ENCODE measurements at regions not wholly inside any gene's neighbourhood (a gene's known extent, or its start where the extent isn't known, plus 50 kb on each side); places are given as distances from the start of the nearest gene placed in this dataset.

DNA sequence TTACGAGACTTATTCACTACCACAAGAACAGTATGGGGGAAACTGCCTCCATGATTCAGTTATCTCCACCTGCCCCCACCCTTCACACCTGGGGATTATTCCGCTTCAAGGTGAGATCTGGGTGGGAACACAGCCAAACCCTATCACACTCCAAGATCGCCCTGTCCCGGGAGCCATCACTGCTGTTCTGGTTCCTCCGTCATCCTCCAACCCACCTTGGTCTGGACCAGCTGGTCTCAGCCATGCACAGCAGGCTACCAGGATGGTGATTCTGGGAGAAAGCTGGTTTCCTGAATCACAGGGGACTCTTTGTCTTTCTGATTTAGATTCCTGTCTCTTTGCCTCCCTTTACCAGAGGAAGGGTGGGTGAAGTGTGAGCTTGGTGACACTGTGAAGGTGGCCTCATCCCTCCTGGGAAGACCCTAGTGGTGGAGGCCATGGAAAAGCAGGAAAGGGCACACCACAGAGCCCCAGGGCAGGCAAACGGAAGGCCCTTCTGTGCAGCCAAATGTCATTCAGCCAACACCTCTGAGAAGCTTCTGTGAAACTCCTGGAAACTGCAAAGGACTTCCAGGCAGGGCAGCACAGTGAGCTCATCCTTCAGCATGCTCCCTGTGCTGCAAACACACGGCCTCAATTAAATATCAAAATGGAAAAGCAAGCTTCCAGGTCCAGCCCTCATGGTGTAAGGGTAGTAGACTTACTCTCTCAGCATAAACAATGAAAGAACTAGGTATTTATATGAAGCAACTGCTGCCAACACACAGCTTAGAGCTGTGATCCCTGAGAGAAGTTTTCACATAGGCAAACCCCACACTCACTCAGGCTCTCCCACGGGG lies 169.8 kb downstream of the ANKRD60 start:
- DNase-seq = peak; percentile 9

DNA sequence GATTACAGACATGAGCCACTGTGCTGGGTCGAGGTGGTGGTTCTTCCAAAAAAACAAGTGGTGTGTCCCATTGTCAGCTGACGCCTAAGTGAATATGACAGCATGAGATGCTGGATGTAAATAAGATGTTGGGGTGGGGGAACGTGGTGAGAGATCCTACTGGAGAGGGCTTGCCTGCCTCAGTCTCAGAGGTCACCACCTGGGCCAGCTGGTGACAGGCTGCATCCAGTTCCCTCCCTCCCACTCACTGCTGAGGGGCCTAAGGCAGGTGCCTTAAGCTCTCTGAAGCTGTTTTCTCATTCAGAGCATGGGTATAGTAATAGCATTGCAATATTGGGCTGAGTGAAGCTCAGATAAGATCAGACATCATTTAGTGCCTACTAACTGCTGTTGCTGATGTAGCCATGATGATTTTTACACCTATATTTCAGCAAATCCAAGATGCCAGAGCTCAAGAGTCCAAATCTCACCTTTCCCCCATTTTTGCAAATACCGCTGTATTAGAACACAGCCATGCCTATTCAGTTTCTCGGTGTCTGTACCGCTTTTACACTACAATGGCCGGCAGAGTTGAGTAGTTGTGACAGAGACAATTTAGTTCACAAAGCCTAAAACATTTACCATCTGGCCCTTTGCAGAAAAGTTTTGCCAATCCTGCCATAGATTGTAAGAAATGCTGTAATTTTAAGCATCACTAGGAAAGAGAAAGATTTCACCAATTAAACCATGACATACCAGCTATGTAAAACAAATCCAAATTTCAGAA lies 171.3 kb downstream of the ANKRD60 start:
- peak; percentile 8 for DNase-seq

DNA sequence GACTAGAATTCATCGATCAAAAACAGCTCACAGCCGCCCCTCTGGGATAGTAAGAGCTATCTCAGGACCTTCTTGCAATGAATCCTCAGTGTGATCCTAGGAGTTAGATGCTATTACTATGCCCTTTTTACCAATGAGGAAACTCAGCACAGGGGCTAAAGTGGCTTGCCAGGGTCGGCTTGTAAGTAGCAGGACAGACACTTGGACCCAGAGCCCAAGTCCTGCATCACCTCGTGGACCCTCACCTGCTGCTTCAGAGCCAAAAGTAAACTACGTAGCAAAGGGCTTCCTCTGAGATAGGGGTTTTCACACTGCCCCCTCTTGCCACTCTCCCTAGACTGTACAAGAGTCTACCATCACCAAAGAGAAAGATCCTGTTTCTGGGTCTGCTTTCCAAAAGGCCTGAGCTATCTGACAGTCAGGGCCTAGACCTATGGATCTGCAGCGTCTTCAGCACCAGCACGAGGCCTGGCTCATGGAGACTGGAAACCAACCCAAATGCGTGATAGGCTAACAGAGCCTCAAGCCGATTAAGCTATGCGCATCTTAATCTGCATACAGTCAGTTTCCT lies 172.3 kb downstream of the ANKRD60 start:
- DNase-seq = peak; percentile 1

DNA sequence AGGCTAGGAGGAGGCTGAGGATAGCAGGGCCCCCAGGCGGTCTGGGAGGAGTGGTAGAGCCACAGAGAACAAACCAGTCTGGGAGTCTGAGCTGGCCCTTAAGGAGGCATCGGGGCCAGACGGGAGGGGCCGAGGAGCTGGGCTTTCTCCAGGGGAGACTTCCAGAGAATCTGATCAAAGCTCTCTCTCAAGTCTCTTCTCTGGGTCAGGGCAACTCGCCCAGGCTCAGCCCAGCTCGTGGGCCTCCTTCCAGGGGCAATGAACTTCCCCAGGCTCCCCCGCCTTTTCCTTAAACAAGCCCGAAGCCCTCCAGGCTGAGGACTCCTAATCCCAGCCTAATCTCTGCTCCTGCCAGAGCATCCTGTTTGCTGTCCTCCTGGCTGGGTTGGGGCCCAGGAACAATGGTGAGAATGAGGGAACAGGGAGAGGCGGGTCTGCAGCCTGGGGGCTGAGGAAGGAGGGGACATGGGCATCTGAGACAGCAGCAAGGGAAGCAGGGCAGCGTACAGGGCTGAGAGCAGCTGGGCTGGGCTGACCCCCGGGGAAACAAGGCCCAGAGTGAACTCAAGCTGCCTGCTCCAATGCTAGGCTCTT lies 173.6 kb downstream of the ANKRD60 start:
- peak; percentile 6 for DNase-seq

DNA sequence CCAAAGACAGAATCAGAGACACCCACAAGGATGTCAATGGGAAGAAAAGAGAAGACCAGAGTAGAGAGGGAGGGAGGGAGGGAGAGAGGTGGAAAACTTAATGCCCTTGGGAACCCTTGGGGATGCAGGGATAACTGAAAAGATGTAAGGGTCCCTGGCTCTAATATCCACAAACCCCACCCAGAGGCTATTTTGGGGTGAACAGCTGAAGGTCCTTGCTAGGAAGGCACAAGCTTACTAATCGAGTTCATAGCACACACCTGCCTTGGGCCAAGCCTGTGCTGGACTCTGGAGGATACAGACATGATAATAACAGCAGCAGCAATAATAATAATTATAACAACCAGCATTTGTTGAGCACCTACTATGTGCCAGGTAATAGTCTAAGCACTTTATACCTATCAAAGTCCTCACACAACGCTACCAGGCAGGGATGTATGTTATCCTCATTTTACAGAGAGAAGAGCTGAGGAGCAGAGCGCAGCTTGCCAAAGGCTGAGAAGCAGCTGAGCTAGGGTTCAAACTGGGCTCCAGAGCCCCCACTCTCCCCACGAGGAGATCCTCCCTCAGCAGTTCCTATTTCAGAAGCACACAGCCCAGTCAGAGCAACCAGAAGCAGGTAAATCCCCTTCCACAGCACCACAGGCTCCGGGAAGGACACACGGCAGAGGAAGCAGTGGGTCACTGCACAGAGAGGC lies 174.2 kb downstream of the ANKRD60 start:
- no peak for DNase-seq

DNA sequence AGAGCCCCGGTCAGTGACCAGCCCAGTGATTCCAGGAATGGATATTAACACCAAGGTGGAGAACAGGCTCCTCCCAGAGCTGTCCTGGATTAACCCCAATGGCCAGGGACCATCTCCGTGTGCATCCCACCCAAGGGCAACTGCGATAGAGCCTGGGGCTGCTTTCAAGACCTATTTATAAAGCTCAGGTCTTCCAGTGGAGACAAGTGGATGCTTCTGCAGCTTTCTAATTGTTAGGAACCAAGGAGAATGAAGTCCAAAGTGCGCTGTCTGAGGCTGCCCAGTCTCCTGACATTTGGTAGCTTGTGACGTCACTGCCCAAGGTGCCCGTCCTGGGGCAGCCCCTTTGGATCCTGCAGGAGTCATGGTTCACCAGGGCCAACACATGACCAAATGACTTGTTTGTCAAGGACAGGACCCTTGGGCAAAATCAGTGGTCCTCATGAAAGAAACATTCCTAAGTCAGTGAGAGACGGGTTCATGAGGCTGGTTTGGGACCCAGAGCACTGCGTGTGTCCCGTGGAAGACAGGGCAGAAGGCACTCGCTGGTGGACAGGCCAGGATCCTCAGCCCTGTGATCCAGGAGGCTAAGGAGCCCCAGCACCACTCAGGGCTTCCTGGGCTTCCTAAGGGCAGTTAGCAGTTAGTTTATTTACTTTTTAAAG lies 174.9 kb downstream of the ANKRD60 start:
- peak; percentile 11 for DNase-seq

DNA sequence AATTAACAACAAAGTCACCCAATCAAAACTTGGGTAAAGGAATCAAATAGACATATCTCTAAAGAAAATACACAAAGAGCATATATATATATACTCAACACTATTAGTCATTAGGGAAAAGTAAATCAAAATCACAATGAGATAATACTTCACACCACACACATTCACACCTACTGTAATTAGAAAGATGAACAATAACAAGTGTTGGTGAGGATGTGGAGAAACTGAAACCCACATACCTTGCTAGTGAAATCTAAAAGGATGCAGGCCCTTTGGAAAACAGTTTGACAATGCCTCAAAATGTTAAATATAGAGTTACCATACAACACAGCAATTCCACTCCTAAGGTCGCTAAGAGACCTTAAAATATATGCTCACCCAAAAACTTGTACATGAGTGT lies 177.1 kb downstream of the ANKRD60 start:
- DNase-seq = no peak

DNA sequence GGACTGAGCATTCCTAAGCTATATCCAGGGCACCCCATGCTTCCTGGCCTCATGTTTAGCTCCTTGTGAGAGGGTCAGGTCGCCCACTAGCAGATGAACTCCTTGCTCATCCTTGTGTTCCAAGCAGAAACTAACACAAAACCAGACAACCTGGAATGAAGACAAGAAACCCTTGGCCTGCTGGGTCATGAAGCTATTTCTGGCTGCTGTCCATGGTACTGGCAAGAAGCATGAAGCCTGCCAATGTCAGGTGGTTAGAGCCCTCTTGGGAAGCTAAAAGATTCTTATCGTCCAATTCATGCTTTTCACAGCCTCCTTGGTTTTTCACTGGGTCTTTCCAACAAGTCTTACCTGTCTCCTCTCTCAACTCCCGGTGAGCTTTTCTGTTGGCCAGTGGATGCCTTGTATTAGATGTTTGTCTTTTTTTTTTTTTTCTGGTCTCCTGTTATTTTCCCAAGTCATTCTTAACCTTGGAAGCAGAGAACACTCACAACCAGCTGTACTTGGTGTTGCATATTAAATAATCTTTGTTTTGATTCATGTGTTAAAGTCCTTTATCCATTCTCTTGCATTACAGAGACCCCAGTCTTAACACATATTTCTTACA lies 180.3 kb downstream of the ANKRD60 start:
- DNase-seq = peak; percentile 10

DNA sequence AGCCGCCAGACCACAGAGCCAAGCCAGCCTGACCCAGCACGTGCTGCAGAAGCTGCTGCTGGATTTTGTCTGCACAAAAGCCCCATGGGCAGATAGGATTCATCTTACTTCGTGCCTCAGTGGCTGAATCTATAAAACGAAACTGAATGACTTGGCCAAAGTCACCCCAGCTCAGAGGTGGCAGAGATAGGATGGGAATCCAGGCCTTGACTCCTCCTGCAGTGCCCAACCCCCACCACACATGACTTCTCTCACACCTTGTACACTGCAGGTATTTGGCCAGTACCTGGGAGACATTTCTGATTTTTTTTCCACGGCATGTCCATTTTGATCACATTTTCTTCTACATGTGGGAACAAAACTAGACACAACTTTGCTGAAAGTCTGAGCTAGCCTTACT lies 182.1 kb downstream of the ANKRD60 start:
- DNase-seq = peak; percentile 6

DNA sequence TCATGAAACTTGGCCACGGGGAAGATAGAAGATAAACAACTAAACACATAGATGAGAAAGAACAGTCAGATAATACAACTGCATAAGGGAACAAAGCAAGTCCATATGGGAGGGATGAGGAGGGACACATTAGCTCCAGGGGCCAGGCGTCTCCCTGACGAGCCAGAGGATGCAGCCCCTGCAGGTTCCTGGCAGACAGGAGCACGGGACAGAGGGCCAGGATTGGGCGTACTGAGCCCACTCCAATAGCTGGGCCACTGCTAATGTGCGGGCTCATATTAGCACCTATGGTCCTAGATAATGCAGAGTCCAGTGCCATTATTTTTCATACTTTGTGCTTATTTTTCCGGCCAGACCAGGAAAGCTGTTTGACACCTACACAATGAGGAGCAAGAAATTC lies 182.9 kb downstream of the ANKRD60 start:
- DNase-seq = no peak

DNA sequence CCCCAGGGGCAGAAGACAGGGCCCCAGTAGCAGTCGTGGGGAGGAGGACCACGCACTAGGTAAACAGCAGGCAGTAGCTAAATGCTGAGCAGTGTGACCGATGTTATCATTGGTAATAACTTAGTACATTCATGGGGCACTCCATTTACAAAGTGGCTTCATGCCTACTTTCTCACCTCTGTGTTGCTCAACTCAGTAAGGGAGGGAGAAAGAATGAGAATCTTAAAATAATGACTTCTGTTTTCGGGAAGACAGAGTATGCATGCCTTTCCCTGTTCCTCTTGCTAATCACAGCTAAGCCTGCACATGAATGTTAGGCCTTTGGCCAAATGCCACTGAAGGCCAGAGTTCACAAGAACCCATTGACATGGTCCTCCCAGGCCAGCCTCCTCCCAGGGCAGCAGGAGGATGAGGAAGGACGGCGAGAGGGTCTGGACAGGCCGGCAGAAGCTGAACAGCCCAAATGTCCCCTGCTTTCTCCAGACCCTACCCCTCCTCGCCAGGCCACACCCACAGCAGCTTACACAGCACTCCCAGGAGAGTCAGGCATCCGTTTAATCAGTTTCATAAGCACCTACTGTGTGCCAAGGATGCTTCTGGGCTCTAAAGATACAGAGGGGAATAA lies 183.4 kb downstream of the ANKRD60 start:
- DNase-seq = no peak

DNA sequence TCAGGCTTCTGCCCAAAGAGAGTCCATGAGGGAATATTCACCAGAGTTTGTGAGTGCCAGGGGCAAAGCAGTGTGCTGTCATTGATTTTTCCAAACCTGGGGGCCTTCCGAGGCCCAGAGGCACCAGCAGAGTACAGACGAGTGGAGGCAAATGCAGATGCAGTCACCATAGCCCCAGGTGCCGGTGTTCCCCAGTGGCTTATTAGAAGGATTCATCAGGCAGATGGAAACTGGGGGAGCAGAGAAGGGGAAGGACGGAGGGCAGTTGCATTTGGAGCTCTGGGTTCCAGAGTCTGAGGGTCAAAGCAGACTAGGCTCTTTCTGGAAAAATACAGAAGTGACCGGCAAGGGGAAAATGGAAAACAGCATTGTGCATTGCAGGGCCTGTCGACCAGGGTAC lies 184.2 kb downstream of the ANKRD60 start:
- DNase-seq = no peak

DNA sequence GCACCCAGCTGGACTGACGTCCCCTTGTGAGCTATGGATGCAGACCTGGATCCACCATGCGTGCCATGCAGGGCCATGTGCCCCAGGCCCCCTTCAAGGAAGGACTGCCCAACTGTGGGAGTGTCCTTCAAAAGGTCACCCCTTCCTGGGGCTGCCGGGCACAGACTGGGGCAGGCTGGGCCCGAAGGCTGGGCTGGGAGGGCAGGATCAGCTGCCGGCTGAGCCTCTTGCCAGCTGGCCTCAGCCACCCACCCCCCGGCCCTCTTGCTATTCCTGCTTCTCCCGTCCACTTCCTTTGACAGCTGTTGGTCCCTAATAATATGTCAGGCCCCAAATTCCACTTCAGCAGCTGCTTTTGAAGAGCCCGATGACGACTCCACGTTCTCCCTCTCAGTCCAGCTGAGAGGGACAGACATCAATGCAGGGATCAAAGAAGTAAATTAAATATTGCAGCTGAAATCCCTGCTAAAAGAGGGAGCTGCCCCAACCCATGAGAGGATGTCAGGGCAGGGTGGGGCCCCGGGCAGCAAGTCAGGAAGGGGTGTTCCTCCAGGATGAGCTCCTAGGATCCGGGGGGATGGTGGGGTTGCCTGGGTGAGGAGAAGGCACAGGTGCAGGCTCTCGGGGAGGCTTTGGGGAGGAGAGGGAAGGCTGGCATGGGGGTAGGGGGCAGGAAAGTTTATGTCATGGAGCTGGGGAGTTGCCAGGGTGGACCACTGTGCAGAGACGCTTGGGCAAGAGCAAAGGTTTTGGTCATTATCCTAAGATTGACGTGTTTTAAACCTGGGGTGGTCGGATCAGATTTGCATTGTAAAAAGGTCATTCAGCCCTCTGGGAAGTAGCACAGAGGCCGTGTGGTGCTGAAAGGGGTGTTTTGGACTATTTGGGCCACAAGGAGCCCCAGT lies 185.0 kb downstream of the ANKRD60 start:
- DNase-seq = no peak

DNA sequence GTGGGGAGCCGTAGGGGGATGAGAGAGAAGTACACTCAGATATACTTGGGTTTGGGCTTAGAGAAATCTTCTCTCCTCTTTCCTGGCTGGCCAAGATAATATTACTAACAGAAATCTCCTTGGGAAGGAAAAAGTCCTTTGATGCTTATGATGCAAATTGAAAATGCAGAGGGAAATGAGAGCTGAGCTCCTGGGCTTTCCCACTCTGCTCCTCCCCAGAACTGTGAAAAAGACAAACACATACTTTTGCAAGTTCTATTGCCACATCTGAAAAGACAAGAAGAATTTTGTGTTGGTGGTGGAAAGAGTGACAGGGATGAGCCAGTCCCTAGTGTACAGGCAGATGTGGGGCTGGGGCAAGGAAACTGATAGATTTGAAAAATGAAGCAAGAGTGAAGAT lies 185.9 kb downstream of the ANKRD60 start:
- DNase-seq = no peak

DNA sequence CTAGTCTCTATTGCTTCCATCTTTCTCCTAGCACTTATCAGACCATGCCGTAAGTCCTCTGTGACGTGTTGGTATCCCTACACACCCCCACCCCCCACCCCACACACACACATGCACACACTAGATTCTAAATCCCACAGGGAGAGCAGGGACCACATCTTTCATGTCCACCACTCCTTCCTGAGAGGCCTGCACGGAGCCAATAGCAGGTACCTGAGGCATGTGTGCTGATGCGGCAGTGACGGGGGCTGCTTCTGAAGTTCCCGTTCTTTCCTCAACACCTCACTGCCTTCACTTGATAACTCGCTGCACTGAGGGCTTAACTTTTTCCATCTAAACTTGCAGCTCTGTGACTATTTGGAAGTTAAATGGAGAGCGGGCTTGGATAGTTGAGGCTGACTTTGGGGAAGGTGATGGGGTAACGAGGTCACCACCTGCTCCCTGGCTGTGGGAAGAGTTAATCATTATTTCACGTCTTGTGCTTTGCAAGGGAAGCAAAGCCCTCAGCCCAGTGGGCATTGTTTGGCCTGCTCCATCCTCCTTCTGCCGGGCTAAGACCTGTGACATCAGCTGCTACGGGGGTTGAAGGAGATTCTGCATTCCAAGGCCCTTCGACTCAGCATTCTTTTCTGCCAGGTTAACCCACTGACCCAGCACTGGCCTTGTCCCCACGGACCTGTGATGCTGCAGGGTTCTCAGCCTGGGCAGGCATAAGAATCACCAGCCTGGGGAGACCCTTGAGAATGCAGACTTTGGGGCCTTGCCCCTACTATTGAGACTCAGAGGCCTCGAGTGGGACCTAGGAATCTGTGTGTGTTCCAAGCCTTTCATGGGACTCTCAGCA lies 187.8 kb downstream of the ANKRD60 start:
- no peak for DNase-seq

DNA sequence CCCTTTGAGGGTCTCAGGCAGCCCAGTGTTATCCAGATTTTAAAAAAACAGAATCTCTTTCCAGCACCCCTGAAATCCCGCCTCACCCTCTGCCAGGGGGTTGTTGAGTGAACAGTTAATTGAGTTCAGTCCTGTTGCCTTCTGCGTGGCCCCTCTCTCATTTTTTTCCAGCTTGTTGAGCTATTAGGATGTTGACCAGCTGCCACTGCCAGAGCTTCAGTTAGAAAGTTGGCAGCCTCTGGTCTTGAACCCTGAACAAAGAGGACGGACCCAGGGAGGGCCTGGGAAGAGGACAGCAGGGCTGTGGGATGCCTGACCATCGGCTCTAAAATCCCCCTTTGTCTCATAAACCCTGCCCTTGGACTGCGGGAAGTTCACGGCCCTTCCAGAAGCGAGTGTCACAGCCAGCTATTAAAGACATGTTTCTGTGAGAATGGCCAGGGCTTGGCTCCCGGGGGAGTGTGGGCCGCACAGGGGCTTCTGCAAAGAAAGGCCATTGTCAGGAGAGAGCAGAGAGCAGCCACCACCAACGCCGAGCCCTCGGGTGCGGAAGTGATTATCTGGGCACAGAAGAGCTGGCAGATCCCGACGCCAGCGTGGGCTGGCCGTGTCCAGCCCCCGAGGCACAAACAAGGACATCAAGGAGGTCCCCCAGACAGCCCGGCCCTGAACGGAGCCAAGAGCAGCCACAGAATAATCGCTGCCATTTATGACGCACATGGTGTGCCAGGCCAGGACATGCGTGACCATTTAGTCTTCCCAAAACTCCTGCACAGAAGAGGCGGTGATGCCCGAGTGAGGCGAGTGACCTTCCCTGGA lies 189.0 kb downstream of the ANKRD60 start:
- DNase-seq = no peak

DNA sequence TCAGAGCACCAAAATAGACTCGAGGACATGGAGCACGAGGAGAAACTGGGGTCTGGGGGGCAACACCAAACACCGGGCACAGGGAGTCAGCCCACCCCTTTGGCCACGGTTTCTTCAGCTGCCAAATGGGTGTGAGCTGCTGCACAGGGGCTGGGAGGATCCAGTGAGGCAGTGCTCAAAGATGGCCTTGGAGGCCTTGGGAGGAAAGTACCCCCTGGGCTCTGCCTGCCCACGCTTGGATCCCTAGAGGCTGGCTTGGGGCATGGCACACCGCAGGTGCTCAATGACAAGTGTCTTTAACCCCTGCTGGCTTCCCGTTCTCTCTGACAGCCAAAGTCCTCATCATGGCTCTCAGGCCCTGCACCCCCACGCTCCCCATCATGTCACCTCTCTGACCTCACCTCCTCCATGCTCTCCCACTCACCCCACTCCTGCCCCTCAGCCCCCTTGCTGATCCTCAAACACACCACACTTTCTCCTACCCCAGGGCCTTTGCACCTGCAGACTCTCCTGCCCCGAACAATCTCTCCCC lies 190.3 kb downstream of the ANKRD60 start:
- no peak for DNase-seq

DNA sequence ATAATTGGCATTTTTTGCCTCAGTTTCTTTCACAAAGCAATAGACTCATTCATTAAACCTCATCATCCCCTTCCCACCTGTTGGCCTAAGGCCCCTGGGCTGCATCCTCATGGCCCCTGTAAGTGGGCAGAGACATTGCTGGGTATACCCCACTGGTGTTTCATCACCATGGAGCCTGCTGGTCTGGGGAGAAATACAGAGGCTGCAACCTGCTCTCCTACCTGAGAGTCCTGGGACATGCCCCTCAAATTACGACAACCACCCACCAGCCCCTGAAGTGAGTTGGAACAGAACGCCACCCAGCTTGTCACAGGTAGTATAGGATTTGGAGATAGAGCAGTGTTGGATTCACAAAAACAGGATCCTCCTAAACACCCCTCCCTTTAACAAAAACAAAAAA lies 190.8 kb downstream of the ANKRD60 start:
- DNase-seq = no peak

All from stimulated activated CD8-positive, alpha-beta memory T cell treated with anti-CD3 and anti-CD28 coated beads, Interleukin-4, amount 100 ng/mL, for 48 hours (primary cell).